GM12875 (cell line): ENCODE measurements at regions not wholly inside any gene's neighbourhood (a gene's known extent, or its start where the extent isn't known, plus 50 kb on each side); places are given as distances from the start of the nearest gene placed in this dataset.

ENCODE experiments used
- H3K4me3 ChIP-seq: one replicate; pipeline ENCODE4 v1.5.1; 2011; ENCODE audit warnings: low read depth, low read length, control low read depth
- CTCF ChIP-seq: IDR thresholded peaks from 2 replicates; pipeline ENCODE4 v1.5.1; 2011; ENCODE audit warnings: low read depth, mild to moderate bottlenecking, control low read depth, inconsistent platforms, low read length, moderate library complexity, borderline replicate concordance; ENCODE audit not compliant: insufficient read depth

DNA sequence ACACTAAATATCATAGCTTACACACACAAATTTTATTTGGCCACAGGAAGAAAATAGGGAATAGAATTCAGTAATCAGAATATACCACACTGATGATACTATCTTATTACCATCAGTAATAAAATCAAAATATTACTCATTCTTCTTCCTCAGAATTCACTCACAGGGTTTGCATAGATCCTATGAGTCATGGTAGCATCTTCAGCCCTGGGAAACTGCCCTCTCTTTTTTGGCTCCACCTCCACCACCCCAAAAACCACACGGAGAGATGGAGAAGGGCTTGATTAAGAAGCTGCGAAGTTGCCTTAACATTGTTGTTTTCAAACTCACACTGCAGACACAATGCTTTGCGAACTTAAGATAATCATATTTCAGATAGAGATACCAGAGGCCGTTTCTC is 154.1 kb upstream of the AHR start:
- no peak overlapping the region for H3K4me3 ChIP-seq
- no peak for TF ChIP-seq CTCF

DNA sequence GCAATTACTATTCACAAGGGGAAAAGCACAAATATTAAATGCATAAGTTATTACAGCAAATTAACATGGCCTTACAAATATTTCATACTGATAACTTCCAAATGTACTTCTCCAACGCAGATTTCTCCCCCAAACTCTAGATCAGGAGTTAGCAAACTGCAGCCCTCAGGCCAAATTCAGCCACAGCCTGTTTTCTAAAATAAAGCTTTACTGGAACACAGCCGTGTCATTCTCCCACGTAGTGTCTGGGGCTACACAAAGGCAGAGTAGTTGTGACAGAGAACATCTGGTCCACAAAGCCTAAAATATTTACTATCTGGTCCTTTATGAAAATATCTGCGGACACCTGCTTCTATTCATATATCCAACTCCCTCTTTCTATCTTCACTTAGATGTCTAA is 151.8 kb upstream of the AHR start:
- H3K4me3 ChIP-seq, result no peak overlapping the region
- TF ChIP-seq CTCF, result no peak

DNA sequence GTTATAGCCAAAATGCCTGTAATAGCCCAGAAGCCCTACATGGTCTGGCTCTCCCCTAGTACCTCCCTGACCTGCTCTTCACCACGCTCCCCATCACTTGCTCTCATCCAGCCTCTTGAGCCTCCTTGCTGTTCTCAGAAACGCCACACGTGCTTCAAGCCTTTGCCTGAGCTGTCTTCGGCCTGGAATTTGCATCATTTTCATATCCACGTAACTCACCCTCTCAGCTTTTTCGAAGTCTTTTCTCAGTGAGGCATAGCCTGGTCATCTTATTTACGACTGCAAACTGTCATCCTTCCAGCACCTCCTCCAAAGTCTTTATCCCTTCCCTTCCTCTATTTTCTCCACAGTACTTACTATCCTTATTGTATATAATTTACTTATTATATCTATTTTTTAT is 151.0 kb upstream of the AHR start:
- no peak for TF ChIP-seq CTCF

DNA sequence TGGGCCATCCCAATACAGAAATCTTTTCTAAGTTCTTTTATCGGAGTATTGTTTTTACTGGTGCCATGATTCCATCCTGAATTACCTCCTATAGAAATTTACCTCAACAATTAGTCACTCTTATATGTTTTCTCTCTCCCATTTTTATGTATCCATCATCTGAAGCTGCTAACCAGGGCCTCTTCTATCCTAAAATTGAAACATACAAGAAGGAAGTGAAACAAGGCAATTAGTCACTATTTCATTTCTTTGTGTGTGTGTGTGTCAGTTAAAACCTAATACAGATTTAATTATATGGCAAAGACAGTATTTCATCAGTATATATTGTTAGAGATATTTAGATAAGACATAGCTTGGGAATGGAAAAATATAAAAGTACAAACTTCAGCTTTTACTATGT is 148.4 kb upstream of the AHR start:
- H3K4me3 ChIP-seq, result no peak overlapping the region
- TF ChIP-seq CTCF, result no peak

More for the DNA sequence above, 151.0 kb upstream of the AHR start:
- H3K4me3 ChIP-seq, result no peak overlapping the region

- TF ChIP-seq CTCF, result no peak
- H3K4me3 ChIP-seq, result no peak overlapping the region
These were observed 145.7 kb upstream of the AHR start for GRCh38 chr7:17152721-17153120.

DNA sequence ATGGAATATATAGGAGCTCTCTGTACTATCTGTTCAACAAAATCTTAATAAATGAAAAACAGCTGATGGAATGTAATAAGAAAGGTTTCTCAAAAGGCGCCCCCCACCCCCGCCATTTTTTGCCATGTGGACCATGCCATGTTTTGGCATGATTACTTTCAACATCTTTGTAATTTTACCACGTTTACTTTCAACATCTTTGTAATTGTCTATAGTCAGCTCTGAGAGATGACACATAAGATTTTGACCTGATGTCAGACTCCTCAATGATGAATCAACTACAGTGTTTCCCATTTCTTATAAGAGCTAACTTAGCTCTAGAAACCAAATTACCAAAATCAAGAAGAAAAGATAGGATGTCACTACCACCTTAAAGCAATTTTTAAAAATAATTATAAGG is 144.9 kb upstream of the AHR start:
- no peak overlapping the region for H3K4me3 ChIP-seq
- TF ChIP-seq CTCF, result no peak

- H3K4me3 ChIP-seq, result no peak overlapping the region
- TF ChIP-seq CTCF, result no peak
These were observed 142.9 kb upstream of the AHR start for GRCh38 chr7:17155529-17155928.
